Spinal cord (tissue), 9 donors: ENCODE measurements at regions not wholly inside any gene's neighbourhood (a gene's known extent, or its start where the extent isn't known, plus 50 kb on each side); places are given as distances from the start of the nearest gene placed in this dataset.
"Not testable (repeated sequence)": the region's sequence is repeated elsewhere in the genome, so short reads cannot be mapped to it uniquely, and the experiment has no call there.

Source experiments
- DNase-seq, 6 donors: peaks; one replicate each; pipeline versions ENCODE4 v3.0.0 to v3.0.0-alpha.2; 2013 to 2015; ENCODE audit warnings: low spot score in 6 of 6, low read depth in 4 of 6
- H3K27ac ChIP-seq: one replicate; pipeline ENCODE4 v1.5.1; 2013; ENCODE audit warnings: low read depth, low read length, control low read depth
- H3K27me3 ChIP-seq: one replicate; pipeline ENCODE4 v1.6.1; 2013; ENCODE audit warnings: low read length; ENCODE audit not compliant: control insufficient read depth, insufficient read depth
- H3K36me3 ChIP-seq: one replicate; pipeline ENCODE4 v1.6.1; 2013; ENCODE audit warnings: low read length; ENCODE audit not compliant: control insufficient read depth, insufficient read depth
- H3K4me1 ChIP-seq: one replicate; pipeline ENCODE4 v1.6.1; 2013; ENCODE audit warnings: low read length; ENCODE audit not compliant: control insufficient read depth, insufficient read depth
- H3K4me3 ChIP-seq: one replicate; pipeline ENCODE4 v1.5.1; 2013; ENCODE audit warnings: low read depth, low read length, control low read depth
- H3K9me3 ChIP-seq: one replicate; pipeline ENCODE4 v1.6.1; 2013; ENCODE audit warnings: low read length; ENCODE audit not compliant: control insufficient read depth, insufficient read depth
- WGBS: methylation state at CpG from one replicate; pipeline ENCODE4 v1.1.5; 2013; ENCODE audit warnings: missing lambda C conversion rate; ENCODE audit not compliant: insufficient coverage; 5-methylcytosine and 5-hydroxymethylcytosine counted together
- donor health status: healthy.

DNA sequence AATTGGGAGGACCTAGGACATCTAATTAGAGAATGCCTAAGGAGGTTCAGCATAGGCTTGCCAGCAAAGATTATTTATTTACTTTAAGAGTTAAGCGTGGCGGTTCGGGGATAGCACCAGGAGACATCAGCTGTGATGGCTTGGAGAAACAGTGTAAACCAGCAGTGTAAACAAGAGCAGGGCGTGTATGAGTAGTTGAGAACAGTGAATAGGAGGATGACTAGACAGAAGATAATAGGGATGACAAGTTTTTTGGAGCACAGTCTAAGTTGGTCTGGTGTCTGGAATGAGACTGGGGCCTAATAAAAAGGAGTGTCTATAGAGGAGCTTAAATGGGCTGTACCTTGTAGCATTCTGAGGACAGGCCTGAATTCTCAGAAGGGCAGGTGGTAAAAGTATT is 338.4 kb upstream of the HTR1E start:
- H3K9me3 ChIP-seq, H3K36me3 ChIP-seq, H3K4me3 ChIP-seq, DNase-seq, H3K27ac ChIP-seq, H3K4me1 ChIP-seq, H3K27me3 ChIP-seq: not testable (repeated sequence)
- WGBS, result 81% methylated on average over 4 of the region's 4 CpGs

DNA sequence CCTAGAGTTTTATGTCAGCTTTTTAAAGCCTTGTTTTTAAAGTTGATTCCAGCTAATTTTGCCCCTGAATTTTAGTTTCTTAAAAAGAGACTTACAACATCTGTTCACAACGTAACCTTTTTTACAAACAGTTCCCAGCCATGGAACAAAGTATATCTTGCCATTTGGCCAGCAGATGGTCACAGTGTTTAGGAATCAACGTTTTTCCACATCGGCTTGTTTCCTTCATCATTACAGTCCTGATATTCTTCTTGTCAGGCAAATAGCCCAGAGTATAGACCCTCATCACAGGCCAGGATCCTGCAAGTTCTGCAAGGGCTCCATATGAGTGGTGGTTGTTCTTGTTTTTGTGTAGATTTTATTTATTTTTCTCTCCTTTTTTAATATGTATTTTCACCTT is 341.7 kb upstream of the HTR1E start:
- WGBS, result 27% methylated on average over 1 of the region's 3 CpGs
- no peaks in the 10 kb centered on the region for H3K4me1 ChIP-seq
- H3K9me3 ChIP-seq, result no peaks in the 10 kb centered on the region
- no peaks in the 10 kb centered on the region for H3K27me3 ChIP-seq
- H3K4me3 ChIP-seq, result no peak overlapping the region
- peak in 1 of 6 donors; percentile 35 for DNase-seq
- no peak overlapping the region for H3K27ac ChIP-seq
- no peaks in the 10 kb centered on the region for H3K36me3 ChIP-seq

DNA sequence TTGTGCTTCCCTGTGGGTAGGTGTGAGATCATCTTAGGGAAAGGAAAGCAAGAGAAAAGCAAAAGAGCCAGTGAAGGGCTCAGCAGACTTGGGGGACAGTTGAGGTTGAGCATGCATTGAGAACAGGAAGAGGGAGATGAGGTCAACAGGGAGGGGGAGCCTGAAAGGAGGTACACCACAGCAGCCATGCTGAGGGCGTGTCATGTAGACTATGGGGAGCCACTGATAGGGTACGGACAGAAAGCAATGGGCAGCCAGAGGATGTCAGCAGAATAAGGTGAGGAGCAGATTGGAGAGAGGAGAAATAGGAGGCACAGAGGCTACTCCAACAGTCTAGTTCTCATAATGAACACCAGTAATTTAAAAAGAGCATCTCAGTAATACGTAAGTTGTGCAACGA is 351.1 kb upstream of the HTR1E start:
- Histone ChIP-seq H3K36me3 (no peaks in the 10 kb centered on the region), H3K4me1 (no peaks in the 10 kb centered on the region), H3K27me3 (no peaks in the 10 kb centered on the region), H3K4me3 (no peak overlapping the region), H3K27ac (no peak overlapping the region), H3K9me3 (peaks cover 7% of the 10 kb centered on the region)
- WGBS, result 88% methylated on average over 1 of the region's 4 CpGs
- DNase-seq, result no peak

DNA sequence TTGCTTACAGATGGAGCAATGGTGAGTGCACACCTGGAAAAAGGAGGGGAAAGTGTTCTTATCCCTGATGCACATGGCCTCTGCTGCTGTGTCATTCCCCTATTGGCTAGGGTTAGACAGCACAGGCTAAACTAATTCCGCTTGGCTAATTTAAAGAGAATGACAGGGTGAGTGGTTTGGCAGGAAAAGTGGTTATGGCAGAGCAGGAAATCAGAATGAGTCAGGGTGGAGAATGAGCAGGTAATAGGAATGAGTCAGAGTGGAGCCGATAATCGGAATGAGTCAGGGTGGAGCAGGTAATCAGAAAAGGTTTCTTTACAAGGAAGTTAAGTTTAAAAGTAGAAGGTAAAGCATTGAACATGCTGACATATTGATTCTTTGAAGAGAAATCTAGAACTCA is 355.5 kb upstream of the HTR1E start:
- Histone ChIP-seq H3K27me3 (no peaks in the 10 kb centered on the region), H3K27ac (no peak overlapping the region)

DNA sequence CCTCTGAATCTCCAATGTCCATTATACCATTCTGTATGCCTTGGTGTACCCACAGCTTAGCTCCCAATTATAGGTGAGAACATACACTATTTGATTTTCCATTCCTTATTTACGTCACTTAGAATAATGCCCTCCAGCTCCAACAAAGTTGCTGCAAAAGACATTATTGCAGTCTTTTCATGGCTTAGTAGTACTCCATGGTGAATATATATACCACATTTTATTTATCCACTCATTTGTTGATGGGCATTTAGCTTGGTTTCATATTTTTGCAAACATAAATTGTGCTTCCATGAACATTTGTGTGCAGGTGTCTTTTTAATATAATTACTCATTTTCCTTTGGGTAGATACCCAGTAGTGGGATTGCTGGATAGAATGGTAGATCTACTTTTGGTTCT is 374.1 kb upstream of the HTR1E start:
- H3K9me3 ChIP-seq, result peaks cover 1% of the 10 kb centered on the region
- no peak for DNase-seq
- H3K36me3 ChIP-seq, result no peaks in the 10 kb centered on the region
- H3K27ac ChIP-seq, result no peak overlapping the region
- H3K27me3 ChIP-seq, result no peaks in the 10 kb centered on the region
- H3K4me3 ChIP-seq, result no peak overlapping the region
- no CpG with 5 or more reads among the region's 1 CpG for WGBS
- H3K4me1 ChIP-seq, result no peaks in the 10 kb centered on the region

More for the DNA sequence above, 355.5 kb upstream of the HTR1E start:
- 74% methylated on average over 3 of the region's 3 CpGs for WGBS
- no peaks in the 10 kb centered on the region for H3K36me3 ChIP-seq
- peaks cover 10% of the 10 kb centered on the region for H3K9me3 ChIP-seq
- no peaks in the 10 kb centered on the region for H3K4me1 ChIP-seq
- DNase-seq, result no peak
- H3K4me3 ChIP-seq, result no peak overlapping the region

DNA sequence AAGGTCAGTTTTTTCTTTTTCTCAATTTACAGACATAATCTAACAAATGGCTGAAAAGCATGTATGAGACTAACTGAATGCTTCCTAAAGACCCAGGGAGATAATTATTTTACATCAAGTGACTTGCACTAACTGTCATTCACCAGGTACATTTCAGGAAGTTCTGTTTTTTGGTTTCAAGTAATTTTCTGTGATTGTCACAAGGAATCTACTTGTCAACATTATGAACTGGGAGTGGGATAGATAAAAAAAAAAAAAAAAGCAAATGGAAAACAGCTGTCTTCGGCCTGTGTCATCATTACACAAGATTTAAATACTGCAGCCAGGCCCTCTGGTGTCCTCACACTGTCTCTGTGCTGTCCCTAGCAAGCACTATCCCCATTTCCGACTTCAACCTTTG is 379.0 kb upstream of the HTR1E start:
- Histone ChIP-seq H3K4me1 (no peaks in the 10 kb centered on the region), H3K4me3 (no peak overlapping the region), H3K36me3 (no peaks in the 10 kb centered on the region), H3K9me3 (peaks cover 1% of the 10 kb centered on the region), H3K27ac (no peak overlapping the region), H3K27me3 (no peaks in the 10 kb centered on the region)
- WGBS, result 90% methylated on average over 1 of the region's 2 CpGs
- no peak for DNase-seq

DNA sequence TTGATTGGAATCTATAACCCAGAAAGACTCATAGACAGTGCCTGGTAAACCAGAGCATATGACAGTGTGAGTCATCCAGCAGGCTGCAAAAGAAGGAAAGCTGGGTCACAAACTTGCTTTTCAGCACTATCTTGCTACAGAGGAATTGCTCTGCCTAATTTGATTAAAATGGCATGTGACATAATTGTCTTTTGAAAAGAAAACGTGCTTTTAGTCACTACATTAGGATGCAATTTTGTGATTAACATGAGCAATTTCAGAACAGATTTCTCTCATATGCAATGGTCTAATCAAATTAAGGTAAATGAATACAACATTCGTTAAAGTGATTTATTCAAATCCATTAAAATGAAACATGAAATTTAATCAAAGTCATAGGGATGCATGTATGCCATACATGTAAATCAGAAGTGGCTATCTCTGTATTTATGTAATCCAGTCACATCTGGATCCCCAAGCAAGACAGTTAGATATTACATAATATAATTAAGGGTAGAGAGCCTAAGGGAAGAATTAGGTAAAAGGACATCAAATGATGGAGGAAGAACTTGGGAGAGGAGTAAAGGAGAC is 400.0 kb upstream of the HTR1E start:
- DNase-seq, result peak in 1 of 6 donors; percentile 15
- Histone ChIP-seq H3K4me3 (no peak overlapping the region), H3K4me1 (no peaks in the 10 kb centered on the region), H3K9me3 (no peaks in the 10 kb centered on the region), H3K36me3 (no peaks in the 10 kb centered on the region), H3K27me3 (no peaks in the 10 kb centered on the region), H3K27ac (no peak overlapping the region)
- WGBS, result no CpG with 5 or more reads among the region's 2 CpGs

DNA sequence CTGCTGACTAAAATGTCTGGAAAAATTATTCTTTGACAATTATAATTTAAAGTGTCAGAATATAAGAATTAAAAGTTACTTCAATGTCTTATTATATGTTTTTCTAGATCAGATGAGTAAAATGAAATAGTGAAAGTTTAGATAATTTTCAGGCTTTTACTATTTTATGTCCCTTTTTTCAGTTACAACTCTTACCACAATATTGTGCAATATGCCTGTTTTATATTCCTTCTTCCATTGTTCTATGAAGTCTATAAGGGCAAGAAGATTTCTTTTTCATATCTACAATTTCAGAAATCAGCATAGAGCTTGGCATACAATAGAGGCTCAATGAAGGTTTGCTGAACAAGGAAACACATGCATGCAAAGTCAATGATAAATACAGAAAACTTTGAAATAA is 401.2 kb upstream of the HTR1E start:
- no peak for DNase-seq
- Histone ChIP-seq H3K27me3 (no peaks in the 10 kb centered on the region), H3K27ac (no peak overlapping the region), H3K36me3 (no peaks in the 10 kb centered on the region), H3K9me3 (no peaks in the 10 kb centered on the region), H3K4me1 (no peaks in the 10 kb centered on the region), H3K4me3 (no peak overlapping the region)

DNA sequence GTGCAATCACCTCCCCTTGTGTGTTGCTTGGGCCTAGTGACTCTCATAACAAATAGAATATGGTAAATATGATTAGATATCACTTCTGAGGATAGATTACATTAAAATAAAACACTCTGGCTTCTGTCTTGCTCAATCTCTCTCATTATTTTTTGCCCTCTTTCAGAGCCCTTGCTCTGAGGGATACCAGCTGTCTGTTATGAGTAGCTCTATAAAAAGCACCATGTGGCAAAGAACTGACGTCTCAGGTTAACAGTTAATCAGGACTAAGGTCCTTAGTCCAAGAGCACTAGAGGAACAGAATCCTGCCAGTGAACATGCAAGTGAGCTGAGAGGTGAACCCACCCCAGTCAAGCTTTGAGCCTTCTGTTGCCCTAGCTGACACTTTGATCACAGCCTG is 402.2 kb upstream of the HTR1E start:
- H3K4me3 ChIP-seq, result no peak overlapping the region
- H3K36me3 ChIP-seq, result no peaks in the 10 kb centered on the region
- 78% methylated on average over 1 of the region's 1 CpG for WGBS
- DNase-seq, result no peak
- no peaks in the 10 kb centered on the region for H3K27me3 ChIP-seq
- no peaks in the 10 kb centered on the region for H3K9me3 ChIP-seq
- H3K27ac ChIP-seq, result no peak overlapping the region
- H3K4me1 ChIP-seq, result no peaks in the 10 kb centered on the region

DNA sequence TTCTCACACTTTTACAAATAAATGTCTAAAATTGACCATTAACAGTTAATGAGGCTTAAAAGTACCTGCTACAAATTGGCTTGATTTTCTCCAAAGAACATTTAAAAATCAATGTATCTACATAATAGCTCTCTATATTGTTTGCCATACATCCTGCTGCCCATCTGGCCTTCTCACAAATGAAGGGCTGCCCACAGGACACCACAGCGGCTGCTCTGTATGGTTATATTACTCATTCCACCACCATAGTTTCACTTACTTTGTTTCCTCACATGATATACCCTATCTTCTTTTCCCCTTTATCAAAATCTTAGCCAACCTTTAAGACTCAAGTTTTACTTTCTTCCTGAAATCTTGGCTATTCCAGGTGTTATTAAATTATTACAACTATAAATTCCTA is 407.7 kb upstream of the HTR1E start:
- 67% methylated on average over 1 of the region's 1 CpG for WGBS
- peak in 1 of 6 donors; percentile 18 for DNase-seq
- no peak overlapping the region for H3K4me3 ChIP-seq
- H3K36me3 ChIP-seq, result no peaks in the 10 kb centered on the region
- H3K4me1 ChIP-seq, result no peaks in the 10 kb centered on the region
- H3K27me3 ChIP-seq, result no peaks in the 10 kb centered on the region
- H3K9me3 ChIP-seq, result no peaks in the 10 kb centered on the region
- no peak overlapping the region for H3K27ac ChIP-seq
